Heart right ventricle (tissue), 16 donors: ENCODE measurements at regions not wholly inside any gene's neighbourhood (a gene's known extent, or its start where the extent isn't known, plus 50 kb on each side); places are given as distances from the start of the nearest gene placed in this dataset.
A peak's percentile ranks its signal among the peaks of the same experiment; 100 is the strongest.

ENCODE experiments used
- ATAC-seq, 8 donors: fragments of 200-7000 bp; cut with Tn5 transposase; one replicate each; pipeline ENCODE4 v1.9.1; 2020; ENCODE audit warnings: mild to moderate bottlenecking in 8 of 8, moderate library complexity in 8 of 8, moderate number of reproducible peaks in 1 of 8
- DNase-seq, 2 donors: peaks; one replicate each; pipeline ENCODE4 v3.0.0-alpha.2; 2020
- H3K27ac ChIP-seq, 10 donors: fragments of 200-600 bp; sonication (generic) in 2 of 10; one replicate each; pipeline versions ENCODE4 v1.5.0 to v1.8.0; 2020 to 2022; ENCODE audit warnings: mild to moderate bottlenecking in 3 of 10
- H3K27me3 ChIP-seq, 7 donors: fragments of 200-600 bp; one replicate each; pipeline ENCODE4 v1.8.0; 2021 to 2022; ENCODE audit warnings: mild to moderate bottlenecking in 2 of 7
- H3K36me3 ChIP-seq, 9 donors: fragments of 200-600 bp; sonication (generic) in 1 of 9; one replicate each; pipeline versions ENCODE4 v1.5.0 to v1.8.0; 2020 to 2022; ENCODE audit warnings: mild to moderate bottlenecking in 2 of 9
- H3K4me1 ChIP-seq, 9 donors: fragments of 200-600 bp; sonication (generic) in 1 of 9; one replicate each; pipeline versions ENCODE4 v1.5.0 to v1.8.0; 2020 to 2022; ENCODE audit warnings: mild to moderate bottlenecking in 4 of 9
- H3K4me3 ChIP-seq, 10 donors: fragments of 200-600 bp; sonication (generic) in 2 of 10; one replicate each; pipeline versions ENCODE4 v1.5.0 to v1.8.0; 2020 to 2022; ENCODE audit warnings: mild to moderate bottlenecking in 7 of 10, moderate library complexity in 2 of 10
- H3K9me3 ChIP-seq, 11 donors: fragments of 200-600 bp in 10 of 11; sonication (generic) in 2 of 11; one replicate each; pipeline versions ENCODE4 v1.5.0 to v1.8.0; 2013 to 2022; ENCODE audit warnings: mild to moderate bottlenecking in 2 of 11, control low read depth in 1 of 11, moderate library complexity in 1 of 11
- CTCF ChIP-seq, 9 donors: fragments of 200-600 bp; sonication (generic) in 2 of 9; IDR thresholded peaks; one replicate each; pipeline versions ENCODE4 v1.5.0 to v1.8.0; 2021 to 2022; ENCODE audit warnings: antibody characterized with exemption in 9 of 9, mild to moderate bottlenecking in 5 of 9, moderate library complexity in 1 of 9
- WGBS, 2 donors: extraction: QIAGEN DNeasy Blood & Tissue Kit; methylation state at CpG; one replicate each; pipeline ENCODE4 v1.1.7; 2013; ENCODE audit warnings: inconsistent platforms in 1 of 2; 5-methylcytosine and 5-hydroxymethylcytosine counted together
- intact Hi-C, 10 donors: fragments of 100-400 bp; cut with DNase I; formaldehyde crosslinking; loops; one replicate each; pipeline versions ENCODE4 v1.11.1 to v1.14.2; 2022
- donor health status: Arrhythmogenic right ventricular cardiomyopathy.
- donor health status: ischemic (EF 13 %, LVEDD 7.1; RV severe dilation, severe dysfunction).
- donor health status: healthy with polysubstance abuse.
- donor health status: DM: no; HTN: yes; CAD: no.
- donor health status: DM: no; HTN: no; CAD: no.
- donor health status: ischemic (EF 25% LVEDD 6.9; RV normal size, moderate dysfunction).
- donor health status: ischemic (EF 25% LVEDD 5.7; RV mildly dilated, moderate dysfunction).
- donor health status: healthy.
- donor health status: DM: yes; HTN: yes; CAD: no.
- donor health status: Ischemic cardiomyopathy.
- donor health status: ischemic (EF 35%, LVEDD 5.7; RV mildly dilated, moderate dysfunction).
- donor health status: nonischemic (EF 11% LVEDD 7.7; RV severe dilation, severe dysfunction).
- donor health status: DM: yes; HTN: yes; CAD: no.
- donor health status: PGD.
- donor health status: ischemic (EF 29% LVEDD 5.4; RV normal size, mild dysfunction).
- donor health status: nonischemic (EF 23%, LVEDD 6.1; RV moderate dilation, normal function).

DNA sequence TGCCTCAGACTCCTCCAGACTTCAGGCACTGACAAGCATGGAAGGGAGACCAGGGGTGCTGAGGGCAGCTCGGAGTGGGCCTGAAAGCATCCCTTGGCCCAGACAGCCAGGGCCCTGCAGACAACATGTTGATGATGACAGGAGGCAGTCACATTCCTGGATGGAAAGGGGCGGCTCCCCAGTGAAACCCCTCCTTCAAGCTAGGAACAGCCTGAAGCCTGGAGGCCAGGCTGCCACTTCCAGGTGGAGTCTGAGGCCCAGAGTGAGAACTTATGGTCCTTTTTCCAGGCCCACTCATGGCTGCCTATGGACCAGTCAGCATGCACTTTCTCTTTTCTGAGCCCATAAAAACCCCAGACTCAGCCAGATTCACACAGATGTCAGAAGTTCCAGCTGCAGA, 104.2 kb upstream of the HCN1 start:
- H3K9me3 ChIP-seq: peaks cover 0 to 83% (median 7%) of the 10 kb centered on the region in 11 donors
- H3K27ac ChIP-seq: no peak overlapping the region
- ATAC-seq: no peak
- H3K36me3 ChIP-seq: no peaks in the 10 kb centered on the region
- no peak for DNase-seq
- no peaks in the 10 kb centered on the region for H3K4me1 ChIP-seq
- H3K4me3 ChIP-seq: no peak overlapping the region
- H3K27me3 ChIP-seq: no peaks in the 10 kb centered on the region
- TF ChIP-seq CTCF (IDR thresholded peaks at IDR 0.05): no peak
- 66% methylated on average over 2 of the region's 2 CpGs for WGBS, 2 donors
- intact Hi-C loops: no loop called here

GRCh38 chr5:45799388-45799787, 103.2 kb upstream of the HCN1 start:
- peaks cover 0 to 83% (median 7%) of the 10 kb centered on the region in 11 donors for H3K9me3 ChIP-seq
- no peak for ATAC-seq

GRCh38 chr5:45796959-45797553, 100.9 kb upstream of the HCN1 start:
- Histone ChIP-seq H3K27me3 (no peaks in the 10 kb centered on the region), H3K9me3 (peaks cover 0 to 85% (median 7%) of the 10 kb centered on the region in 11 donors), H3K27ac (no peak overlapping the region), H3K4me3 (no peak overlapping the region), H3K4me1 (no peaks in the 10 kb centered on the region), H3K36me3 (no peaks in the 10 kb centered on the region)
- intact Hi-C loops: no loop called here
- TF ChIP-seq CTCF (IDR thresholded peaks at IDR 0.05): peak in 2 of 9 donors; percentile 5 to 11
- ATAC-seq: no peak
- DNase-seq: no peak
- WGBS, 2 donors: 48 to 70% methylated on average over 1 of the region's 1 CpG

More at GRCh38 chr5:45799388-45799787, 103.2 kb upstream of the HCN1 start:
- 58 to 61% methylated on average over 1 of the region's 1 CpG for WGBS, 2 donors
- no peak for DNase-seq
- Histone ChIP-seq H3K27ac (no peak overlapping the region), H3K4me3 (no peak overlapping the region), H3K36me3 (no peaks in the 10 kb centered on the region), H3K27me3 (no peaks in the 10 kb centered on the region), H3K4me1 (no peaks in the 10 kb centered on the region)
- TF ChIP-seq CTCF (IDR thresholded peaks at IDR 0.05): no peak
- intact Hi-C loops: no loop called here

GRCh38 chr5:45795458-45795857, 99.3 kb upstream of the HCN1 start:
- no peaks in the 10 kb centered on the region for H3K27me3 ChIP-seq
- intact Hi-C loops: no loop called here
- no peak for DNase-seq
- H3K4me1 ChIP-seq: no peaks in the 10 kb centered on the region
- 57 to 68% methylated on average over 1 of the region's 1 CpG for WGBS, 2 donors
- H3K27ac ChIP-seq: no peak overlapping the region
- no peak for ATAC-seq
- no peak for TF ChIP-seq CTCF (IDR thresholded peaks at IDR 0.05)
- H3K36me3 ChIP-seq: no peaks in the 10 kb centered on the region
- H3K9me3 ChIP-seq: peaks cover 0 to 69% (median 3%) of the 10 kb centered on the region in 11 donors
- H3K4me3 ChIP-seq: no peak overlapping the region
